ENCODE measurements at regions not wholly inside any gene's neighbourhood (a gene's known extent, or its start where the extent isn't known, plus 50 kb on each side); places are given as distances from the start of the nearest gene placed in this dataset.

DNA sequence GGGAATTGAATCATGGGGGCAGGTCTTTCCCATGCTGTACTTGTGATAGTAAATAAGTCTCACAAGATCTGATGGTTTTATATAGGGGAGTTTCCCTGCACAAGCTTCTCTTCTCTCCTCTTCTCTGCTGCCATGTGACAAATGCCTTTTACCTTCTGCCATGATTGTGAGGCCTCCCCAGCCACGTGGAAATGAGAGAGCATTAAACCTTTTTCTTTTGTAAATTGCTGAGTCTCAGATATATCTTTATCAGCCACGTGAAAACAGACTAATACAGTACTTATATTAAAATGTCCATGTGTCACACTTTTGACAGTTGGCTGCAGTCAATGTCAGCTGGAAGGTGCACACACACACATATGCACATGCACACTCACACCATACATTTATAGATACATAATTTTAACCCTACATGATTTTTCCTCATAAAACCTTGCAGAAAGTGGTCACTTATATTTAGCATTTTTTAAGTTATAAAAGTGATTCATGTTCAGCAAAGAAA lies 128.9 kb downstream of the OTOR start:
- TF ChIP-seq EZH2 (IDR thresholded peaks at IDR 0.05; ENCODE audit: insufficient read depth, low read length), result no peak
- TF ChIP-seq, protein P1, sequence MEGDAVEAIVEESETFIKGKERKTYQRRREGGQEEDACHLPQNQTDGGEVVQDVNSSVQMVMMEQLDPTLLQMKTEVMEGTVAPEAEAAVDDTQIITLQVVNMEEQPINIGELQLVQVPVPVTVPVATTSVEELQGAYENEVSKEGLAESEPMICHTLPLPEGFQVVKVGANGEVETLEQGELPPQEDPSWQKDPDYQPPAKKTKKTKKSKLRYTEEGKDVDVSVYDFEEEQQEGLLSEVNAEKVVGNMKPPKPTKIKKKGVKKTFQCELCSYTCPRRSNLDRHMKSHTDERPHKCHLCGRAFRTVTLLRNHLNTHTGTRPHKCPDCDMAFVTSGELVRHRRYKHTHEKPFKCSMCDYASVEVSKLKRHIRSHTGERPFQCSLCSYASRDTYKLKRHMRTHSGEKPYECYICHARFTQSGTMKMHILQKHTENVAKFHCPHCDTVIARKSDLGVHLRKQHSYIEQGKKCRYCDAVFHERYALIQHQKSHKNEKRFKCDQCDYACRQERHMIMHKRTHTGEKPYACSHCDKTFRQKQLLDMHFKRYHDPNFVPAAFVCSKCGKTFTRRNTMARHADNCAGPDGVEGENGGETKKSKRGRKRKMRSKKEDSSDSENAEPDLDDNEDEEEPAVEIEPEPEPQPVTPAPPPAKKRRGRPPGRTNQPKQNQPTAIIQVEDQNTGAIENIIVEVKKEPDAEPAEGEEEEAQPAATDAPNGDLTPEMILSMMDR (IDR thresholded peaks at IDR 0.05; ENCODE audit: insufficient read depth, low read depth, low read length), result no peak
